ENCODE measurements at regions not wholly inside any gene's neighbourhood (a gene's known extent, or its start where the extent isn't known, plus 50 kb on each side); places are given as distances from the start of the nearest gene placed in this dataset.
A peak's percentile ranks its signal among the peaks of the same experiment; 100 is the strongest.

GRCh38 chr4:85298037-85298436, 176.9 kb upstream of the ARHGAP24 start:
- H3K27me3 ChIP-seq (replicated peaks; ENCODE audit: insufficient read depth), result no peaks in the 10 kb centered on the region

GRCh38 chr4:85302193-85302736, 172.7 kb upstream of the ARHGAP24 start:
- in situ Hi-C loops (cut with MboI), result no loop called here
- Histone ChIP-seq H3K79me2 (ENCODE audit: insufficient read depth) (no peaks in the 10 kb centered on the region), H2AFZ (no peak overlapping the region), H3K27ac (no peak overlapping the region), H3K9me2 (ENCODE audit: insufficient read depth) (no peaks in the 10 kb centered on the region), H3K36me3 (ENCODE audit: low read depth) (no peaks in the 10 kb centered on the region), H3K27me3 (replicated peaks; ENCODE audit: insufficient read depth) (no peaks in the 10 kb centered on the region), H3K9ac (no peak overlapping the region), H3K9me3 (ENCODE audit: low read depth) (no peaks in the 10 kb centered on the region), H3K4me3 (no peak overlapping the region), H3K4me1 (ENCODE audit: insufficient read depth) (no peaks in the 10 kb centered on the region), H3K4me2 (ENCODE audit: unreplicated experiment) (no peak overlapping the region), H3F3A (ENCODE audit: insufficient read depth) (no peaks in the 10 kb centered on the region), H4K20me1 (ENCODE audit: insufficient read depth) (no peaks in the 10 kb centered on the region)
- 74 to 77% methylated on average over 3 of the region's 3 CpGs for WGBS, 2 experiments (ENCODE audit: low coverage in 1 of 2, low lambda C conversion rate in 2 of 2, missing lambda C conversion rate in 2 of 2)
- no peak for DNase-seq
- TF ChIP-seq EZH2 (IDR thresholded peaks at IDR 0.05; ENCODE audit: insufficient read depth, poor library complexity, severe bottlenecking) (no peak), EZH2phosphoT487 (IDR thresholded peaks at IDR 0.05; ENCODE audit: insufficient read depth, low read depth) (no peak)

More at GRCh38 chr4:85298037-85298436, 176.9 kb upstream of the ARHGAP24 start:
- Histone ChIP-seq H3K9me2 (ENCODE audit: insufficient read depth) (no peaks in the 10 kb centered on the region), H3K9me3 (ENCODE audit: low read depth) (no peaks in the 10 kb centered on the region), H3K4me1 (ENCODE audit: insufficient read depth) (no peaks in the 10 kb centered on the region), H3K36me3 (ENCODE audit: low read depth) (no peaks in the 10 kb centered on the region), H3K27ac (no peak overlapping the region), H4K20me1 (ENCODE audit: insufficient read depth) (no peaks in the 10 kb centered on the region), H3K4me2 (ENCODE audit: unreplicated experiment) (no peak overlapping the region), H2AFZ (no peak overlapping the region), H3K79me2 (ENCODE audit: insufficient read depth) (no peaks in the 10 kb centered on the region), H3F3A (ENCODE audit: insufficient read depth) (no peaks in the 10 kb centered on the region), H3K9ac (no peak overlapping the region), H3K4me3 (no peak overlapping the region)
- in situ Hi-C loops (cut with MboI), result no loop called here
- TF ChIP-seq EZH2phosphoT487 (IDR thresholded peaks at IDR 0.05; ENCODE audit: insufficient read depth, low read depth) (no peak), EZH2 (IDR thresholded peaks at IDR 0.05; ENCODE audit: insufficient read depth, poor library complexity, severe bottlenecking) (no peak)
- peak; percentile 0 for DNase-seq
- WGBS, 2 experiments (ENCODE audit: low coverage in 1 of 2, low lambda C conversion rate in 2 of 2, missing lambda C conversion rate in 2 of 2), result 84 to 89% methylated on average over 2 of the region's 2 CpGs

- no peak overlapping the region for H3K27ac ChIP-seq
These were observed 172.2 kb upstream of the ARHGAP24 start for GRCh38 chr4:85302756-85303155.

GRCh38 chr4:85318415-85318814, 156.5 kb upstream of the ARHGAP24 start:
- Histone ChIP-seq H3F3A (ENCODE audit: insufficient read depth) (no peaks in the 10 kb centered on the region), H3K4me1 (ENCODE audit: insufficient read depth) (no peaks in the 10 kb centered on the region), H3K9me2 (ENCODE audit: insufficient read depth) (no peaks in the 10 kb centered on the region), H2AFZ (no peak overlapping the region), H3K4me2 (ENCODE audit: unreplicated experiment) (no peak overlapping the region), H3K9me3 (ENCODE audit: low read depth) (no peaks in the 10 kb centered on the region), H3K36me3 (ENCODE audit: low read depth) (no peaks in the 10 kb centered on the region), H3K9ac (no peak overlapping the region), H4K20me1 (ENCODE audit: insufficient read depth) (no peaks in the 10 kb centered on the region), H3K79me2 (ENCODE audit: insufficient read depth) (no peaks in the 10 kb centered on the region), H3K27ac (no peak overlapping the region), H3K4me3 (no peak overlapping the region), H3K27me3 (replicated peaks; ENCODE audit: insufficient read depth) (no peaks in the 10 kb centered on the region)
- DNase-seq, result no peak
- in situ Hi-C loops (cut with MboI), result no loop called here
- TF ChIP-seq EZH2 (IDR thresholded peaks at IDR 0.05; ENCODE audit: insufficient read depth, poor library complexity, severe bottlenecking), result no peak
- TF ChIP-seq EZH2phosphoT487 (IDR thresholded peaks at IDR 0.05; ENCODE audit: insufficient read depth, low read depth), result no peak

More at GRCh38 chr4:85302756-85303155, 172.2 kb upstream of the ARHGAP24 start:
- 71 to 76% methylated on average over 4 of the region's 4 CpGs for WGBS, 2 experiments (ENCODE audit: low coverage in 1 of 2, low lambda C conversion rate in 2 of 2, missing lambda C conversion rate in 2 of 2)
- DNase-seq, result no peak
- Histone ChIP-seq H3K9me3 (ENCODE audit: low read depth) (no peaks in the 10 kb centered on the region), H3K9ac (no peak overlapping the region), H3K4me1 (ENCODE audit: insufficient read depth) (no peaks in the 10 kb centered on the region), H2AFZ (no peak overlapping the region), H3K79me2 (ENCODE audit: insufficient read depth) (no peaks in the 10 kb centered on the region), H3K4me3 (no peak overlapping the region), H3K36me3 (ENCODE audit: low read depth) (no peaks in the 10 kb centered on the region), H3K9me2 (ENCODE audit: insufficient read depth) (no peaks in the 10 kb centered on the region), H4K20me1 (ENCODE audit: insufficient read depth) (no peaks in the 10 kb centered on the region), H3K27me3 (replicated peaks; ENCODE audit: insufficient read depth) (no peaks in the 10 kb centered on the region), H3K4me2 (ENCODE audit: unreplicated experiment) (no peak overlapping the region), H3F3A (ENCODE audit: insufficient read depth) (no peaks in the 10 kb centered on the region)
- in situ Hi-C loops (cut with MboI), result no loop called here
- TF ChIP-seq EZH2 (IDR thresholded peaks at IDR 0.05; ENCODE audit: insufficient read depth, poor library complexity, severe bottlenecking) (no peak), EZH2phosphoT487 (IDR thresholded peaks at IDR 0.05; ENCODE audit: insufficient read depth, low read depth) (no peak)

- Histone ChIP-seq H4K20me1 (ENCODE audit: insufficient read depth) (no peaks in the 10 kb centered on the region), H3K27me3 (replicated peaks; ENCODE audit: insufficient read depth) (peaks cover 11% of the 10 kb centered on the region; the same call in 1 of the 2 replicates), H3K4me2 (ENCODE audit: unreplicated experiment) (no peak overlapping the region), H3K36me3 (ENCODE audit: low read depth) (no peaks in the 10 kb centered on the region), H3K9me2 (ENCODE audit: insufficient read depth) (no peaks in the 10 kb centered on the region), H2AFZ (no peak overlapping the region), H3K4me3 (no peak overlapping the region), H3K4me1 (ENCODE audit: insufficient read depth) (no peaks in the 10 kb centered on the region), H3K79me2 (ENCODE audit: insufficient read depth) (no peaks in the 10 kb centered on the region), H3K9ac (no peak overlapping the region), H3F3A (ENCODE audit: insufficient read depth) (no peaks in the 10 kb centered on the region), H3K9me3 (ENCODE audit: low read depth) (no peaks in the 10 kb centered on the region), H3K27ac (no peak overlapping the region)
- no peak for TF ChIP-seq EZH2phosphoT487 (IDR thresholded peaks at IDR 0.05; ENCODE audit: insufficient read depth, low read depth)
- TF ChIP-seq EZH2 (IDR thresholded peaks at IDR 0.05; ENCODE audit: insufficient read depth, poor library complexity, severe bottlenecking), result no peak
- no peak for DNase-seq
- in situ Hi-C loops (cut with MboI), result no loop called here
These were observed 116.1 kb upstream of the ARHGAP24 start for GRCh38 chr4:85358831-85359230.
